ENCODE measurements at regions not wholly inside any gene's neighbourhood (a gene's known extent, or its start where the extent isn't known, plus 50 kb on each side); places are given as distances from the start of the nearest gene placed in this dataset.

- Histone ChIP-seq H3K27me3 (replicated peaks in 1 of 2; ENCODE audit: control insufficient read depth in 2 of 2, insufficient read depth in 2 of 2, low read length in 1 of 2) (no peaks in the 10 kb centered on the region), H4K20me1 (ENCODE audit: control insufficient read depth, insufficient read depth) (no peaks in the 10 kb centered on the region), H3K4me2 (ENCODE audit: control insufficient read depth, insufficient read depth) (no peak overlapping the region), H3K9ac (ENCODE audit: control insufficient read depth, insufficient read depth, low read length) (no peak overlapping the region), H3K4me1 (ENCODE audit: control insufficient read depth, insufficient read depth, low read length) (no peaks in the 10 kb centered on the region), H2AFZ (ENCODE audit: control insufficient read depth, low read depth, low read length) (no peak overlapping the region), H3K79me2 (ENCODE audit: control insufficient read depth, insufficient read depth, low read length) (no peaks in the 10 kb centered on the region), H3K36me3 (ENCODE audit: control insufficient read depth in 2 of 2, insufficient read depth in 2 of 2, low read length in 1 of 2) (no peaks in the 10 kb centered on the region), H3K9me3 (replicated peaks; ENCODE audit: control insufficient read depth, insufficient read depth, low read length) (no peaks in the 10 kb centered on the region), H3K27ac (ENCODE audit: control insufficient read depth, insufficient read depth) (no peak overlapping the region), H3K4me3 (no peak overlapping the region)
- DNase-seq (ENCODE audit: low read depth, low spot score) = no peak
- 46% methylated on average over 1 of the region's 1 CpG for WGBS (ENCODE audit: insufficient coverage, insufficient replicate concordance, low lambda C conversion rate, missing lambda C conversion rate)
- no peak for FAIRE-seq
- TF ChIP-seq POLR2A (IDR thresholded peaks at IDR 0.05; ENCODE audit: low read depth, low read length) (no peak), KDM1A (IDR thresholded peaks at IDR 0.05; ENCODE audit: borderline replicate concordance) (no peak), JUND (IDR thresholded peaks at IDR 0.05; ENCODE audit: low read depth, low read length) (no peak), REST (IDR thresholded peaks at IDR 0.05; ENCODE audit: low read depth, low read length) (no peak), BRCA1 (IDR thresholded peaks at IDR 0.05; ENCODE audit: low read depth, low read length) (no peak), CHD4 (IDR thresholded peaks at IDR 0.05) (no peak)
- ATAC-seq = no peak
- ChIA-PET POLR2A (no interaction called here), CTCF (no interaction called here), RAD21 (ENCODE audit: unreplicated experiment) (no interaction called here), SMC1A (ENCODE audit: uncharacterized antibody, unreplicated experiment) (interaction anchor here (0.8 to 1.9 kb wide), 4 partner anchors 12 to 517 kb away, joined by 3 to 7 read pairs (median 4); no protein-coding TSS in a partner anchor)
- intact Hi-C loops (cut with micrococcal nuclease; ENCODE audit: unreplicated experiment) (no loop called here), in situ Hi-C loops (cut with MboI) (no loop called here)
- no TSS peak for BruUV-seq (replicated peaks)
Measured at GRCh38 chr5:143921525-143922311, 109.8 kb downstream of the HMHB1 start.

Measured in GM12878 (cell line).